Duodenal mucosa (tissue), 2 donors: ENCODE measurements at regions not wholly inside any gene's neighbourhood (a gene's known extent, or its start where the extent isn't known, plus 50 kb on each side); places are given as distances from the start of the nearest gene placed in this dataset.

Experiments
- H3K27ac ChIP-seq: one replicate; pipeline ENCODE4 v1.7.0; 2013; ENCODE audit warnings: low read depth, low read length
- H3K27me3 ChIP-seq, 2 donors: one replicate each; pipeline ENCODE4 v1.7.0; 2013; ENCODE audit warnings: low read length in 2 of 2, control low read depth in 1 of 2; ENCODE audit not compliant: insufficient read depth in 2 of 2, control insufficient read depth in 1 of 2
- H3K36me3 ChIP-seq, 2 donors: one replicate each; pipeline ENCODE4 v1.7.0; 2013; ENCODE audit warnings: low read length in 2 of 2, control low read depth in 1 of 2; ENCODE audit not compliant: insufficient read depth in 2 of 2, control insufficient read depth in 1 of 2
- H3K4me1 ChIP-seq, 2 donors: one replicate each; pipeline ENCODE4 v1.7.0; 2013; ENCODE audit warnings: low read length in 2 of 2, control low read depth in 1 of 2; ENCODE audit not compliant: insufficient read depth in 2 of 2, control insufficient read depth in 1 of 2
- H3K4me3 ChIP-seq, 2 donors: one replicate each; pipeline ENCODE4 v1.7.0; 2013; ENCODE audit warnings: low read length in 2 of 2, low read depth in 1 of 2
- H3K9ac ChIP-seq, 2 donors: one replicate each; pipeline ENCODE4 v1.7.0; 2013; ENCODE audit warnings: low read length in 2 of 2, low read depth in 1 of 2
- H3K9me3 ChIP-seq, 2 donors: one replicate each; pipeline ENCODE4 v1.7.0; 2013; ENCODE audit warnings: low read length in 2 of 2, control low read depth in 1 of 2; ENCODE audit not compliant: control insufficient read depth in 1 of 2

GRCh38 chr11:110032259-110032658 lies 60.9 kb upstream of the ZC3H12C start:
- no peaks in the 10 kb centered on the region for H3K27me3 ChIP-seq
- no peaks in the 10 kb centered on the region for H3K36me3 ChIP-seq
- no peak overlapping the region for H3K4me3 ChIP-seq
- H3K4me1 ChIP-seq: peaks cover under 1 to 9% of the 10 kb centered on the region in 2 donors
- H3K9ac ChIP-seq: no peak overlapping the region
- no peaks in the 10 kb centered on the region for H3K9me3 ChIP-seq
- H3K27ac ChIP-seq: no peak overlapping the region

GRCh38 chr11:110032957-110033570 lies 60.1 kb upstream of the ZC3H12C start:
- Histone ChIP-seq H3K36me3 (no peaks in the 10 kb centered on the region), H3K27ac (no peak overlapping the region), H3K9me3 (no peaks in the 10 kb centered on the region), H3K9ac (no peak overlapping the region), H3K4me1 (peaks cover 0 to 6% of the 10 kb centered on the region in 2 donors), H3K27me3 (no peaks in the 10 kb centered on the region), H3K4me3 (no peak overlapping the region)

- no peaks in the 10 kb centered on the region for H3K9me3 ChIP-seq
- H3K9ac ChIP-seq: no peak overlapping the region
- H3K27me3 ChIP-seq: no peaks in the 10 kb centered on the region
- H3K36me3 ChIP-seq: no peaks in the 10 kb centered on the region
- H3K4me3 ChIP-seq: no peak overlapping the region
- H3K4me1 ChIP-seq: peaks cover 0 to 6% of the 10 kb centered on the region in 2 donors
- H3K27ac ChIP-seq: no peak overlapping the region
Observed at GRCh38 chr11:110034806-110035205, 58.4 kb upstream of the ZC3H12C start.

DNA sequence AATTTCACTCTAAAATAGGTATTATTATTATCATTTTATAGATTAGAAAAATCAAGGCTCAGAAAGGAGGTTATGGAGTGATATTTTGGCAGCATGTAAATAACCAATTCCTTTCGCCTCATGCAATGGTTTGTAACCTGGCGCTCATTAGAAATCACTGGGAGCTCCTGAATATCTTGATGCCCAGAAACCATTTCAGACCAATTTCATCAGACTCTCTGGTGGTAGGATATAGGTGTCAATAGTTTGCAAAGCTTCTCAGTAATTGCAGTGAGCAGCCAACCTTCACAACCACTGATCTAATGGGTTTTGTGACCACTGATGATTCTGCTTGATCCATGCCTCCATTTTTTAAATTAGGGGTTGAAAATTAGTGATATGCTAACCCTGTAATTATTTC lies 57.8 kb upstream of the ZC3H12C start:
- H3K27me3 ChIP-seq: no peaks in the 10 kb centered on the region
- H3K4me3 ChIP-seq: no peak overlapping the region
- H3K36me3 ChIP-seq: no peaks in the 10 kb centered on the region
- H3K9ac ChIP-seq: no peak overlapping the region
- no peak overlapping the region for H3K27ac ChIP-seq
- H3K9me3 ChIP-seq: no peaks in the 10 kb centered on the region
- H3K4me1 ChIP-seq: peaks cover 0 to 6% of the 10 kb centered on the region in 2 donors

DNA sequence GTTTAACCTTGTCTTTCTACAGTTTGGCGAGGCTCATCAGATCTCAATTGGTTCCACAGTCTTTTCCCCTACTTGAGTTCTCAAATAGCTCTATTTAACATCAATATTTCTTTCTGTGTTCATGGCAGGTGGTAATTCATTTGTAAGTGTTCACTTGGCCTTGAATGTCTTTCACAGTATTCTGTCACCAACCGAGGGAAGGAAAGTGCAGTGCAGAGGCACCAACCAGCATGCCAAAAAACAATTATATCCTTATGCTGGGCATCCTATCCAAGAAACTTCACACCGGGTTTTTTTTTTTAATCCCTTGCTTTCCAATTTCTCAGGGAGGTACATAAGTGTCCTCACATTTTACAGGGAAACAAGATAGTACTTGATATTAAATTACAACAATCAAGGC lies 55.0 kb upstream of the ZC3H12C start:
- Histone ChIP-seq H3K9me3 (no peaks in the 10 kb centered on the region), H3K4me1 (no peaks in the 10 kb centered on the region), H3K4me3 (no peak overlapping the region), H3K27me3 (no peaks in the 10 kb centered on the region), H3K9ac (no peak overlapping the region), H3K27ac (no peak overlapping the region), H3K36me3 (no peaks in the 10 kb centered on the region)
